ENCODE measurements at regions not wholly inside any gene's neighbourhood (a gene's known extent, or its start where the extent isn't known, plus 50 kb on each side); places are given as distances from the start of the nearest gene placed in this dataset.

DNA sequence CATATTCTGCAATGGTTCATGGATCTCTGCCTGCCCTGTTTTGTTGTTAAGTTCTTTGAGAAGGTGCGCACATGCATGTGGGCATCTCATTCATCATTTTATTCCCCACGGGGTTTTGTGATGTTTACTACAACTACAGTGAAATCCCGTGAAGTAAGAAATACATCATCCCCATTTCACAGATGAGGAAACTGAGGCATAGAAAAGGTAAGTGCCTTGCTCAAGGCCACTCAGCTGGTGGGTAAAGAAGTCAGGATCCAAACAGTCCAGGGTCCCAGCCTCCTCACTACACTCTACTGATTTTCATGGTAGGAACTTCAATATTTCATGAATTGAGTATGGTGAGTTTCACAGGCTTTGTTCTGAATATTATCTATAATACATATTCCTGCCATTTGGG is 72.6 kb downstream of the CYP26A1 start:
- H3K9me3 ChIP-seq = no peaks in the 10 kb centered on the region
- DNase-seq (ENCODE audit: low spot score in 2 of 2) = no peak
- no peaks in the 10 kb centered on the region for H3K27me3 ChIP-seq
- H3K27ac ChIP-seq = no peak overlapping the region
- no peak overlapping the region for H3K4me3 ChIP-seq
- no peaks in the 10 kb centered on the region for H3K36me3 ChIP-seq
- H3K4me1 ChIP-seq = peaks cover 0 to 5% (median 0%) of the 10 kb centered on the region in 4 donors
- 92 to 93% methylated on average over 3 of the region's 3 CpGs for WGBS, 2 donors
- TF ChIP-seq EP300 (IDR thresholded peaks at IDR 0.05) (no peak), POLR2A (IDR thresholded peaks at IDR 0.05) (no peak)
- TF ChIP-seq, protein P1, sequence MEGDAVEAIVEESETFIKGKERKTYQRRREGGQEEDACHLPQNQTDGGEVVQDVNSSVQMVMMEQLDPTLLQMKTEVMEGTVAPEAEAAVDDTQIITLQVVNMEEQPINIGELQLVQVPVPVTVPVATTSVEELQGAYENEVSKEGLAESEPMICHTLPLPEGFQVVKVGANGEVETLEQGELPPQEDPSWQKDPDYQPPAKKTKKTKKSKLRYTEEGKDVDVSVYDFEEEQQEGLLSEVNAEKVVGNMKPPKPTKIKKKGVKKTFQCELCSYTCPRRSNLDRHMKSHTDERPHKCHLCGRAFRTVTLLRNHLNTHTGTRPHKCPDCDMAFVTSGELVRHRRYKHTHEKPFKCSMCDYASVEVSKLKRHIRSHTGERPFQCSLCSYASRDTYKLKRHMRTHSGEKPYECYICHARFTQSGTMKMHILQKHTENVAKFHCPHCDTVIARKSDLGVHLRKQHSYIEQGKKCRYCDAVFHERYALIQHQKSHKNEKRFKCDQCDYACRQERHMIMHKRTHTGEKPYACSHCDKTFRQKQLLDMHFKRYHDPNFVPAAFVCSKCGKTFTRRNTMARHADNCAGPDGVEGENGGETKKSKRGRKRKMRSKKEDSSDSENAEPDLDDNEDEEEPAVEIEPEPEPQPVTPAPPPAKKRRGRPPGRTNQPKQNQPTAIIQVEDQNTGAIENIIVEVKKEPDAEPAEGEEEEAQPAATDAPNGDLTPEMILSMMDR (IDR thresholded peaks at IDR 0.05) = no peak

DNA sequence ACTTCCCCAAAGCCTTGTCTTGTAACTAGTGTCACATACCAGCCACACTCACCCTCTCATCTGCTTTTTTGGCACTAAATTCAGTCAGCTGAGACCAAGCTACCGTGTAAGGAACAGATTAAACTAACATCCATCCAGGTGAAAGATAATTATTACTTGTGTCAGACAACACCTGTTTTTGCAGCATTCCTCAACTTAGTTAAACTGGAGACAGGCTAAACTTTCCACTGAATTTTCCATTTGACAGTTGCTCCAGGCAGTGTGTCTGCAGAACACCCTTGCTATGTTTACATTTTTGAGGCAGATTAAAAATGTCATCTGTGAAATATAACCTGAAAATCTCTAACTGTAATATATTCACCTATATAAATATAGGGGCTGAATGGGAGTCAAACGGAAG is 73.6 kb downstream of the CYP26A1 start:
- H3K27ac ChIP-seq = no peak overlapping the region
- no peaks in the 10 kb centered on the region for H3K9me3 ChIP-seq
- no peak overlapping the region for H3K4me3 ChIP-seq
- no peak for DNase-seq (ENCODE audit: low spot score in 2 of 2)
- H3K4me1 ChIP-seq = peaks cover 0 to 5% (median 0%) of the 10 kb centered on the region in 4 donors
- H3K36me3 ChIP-seq = no peaks in the 10 kb centered on the region
- no peaks in the 10 kb centered on the region for H3K27me3 ChIP-seq
- TF ChIP-seq EP300 (IDR thresholded peaks at IDR 0.05) = no peak
- TF ChIP-seq, protein P1 (IDR thresholded peaks at IDR 0.05) = no peak
- TF ChIP-seq POLR2A (IDR thresholded peaks at IDR 0.05) = no peak
- WGBS, 2 donors = 53 to 60% methylated on average over 2 of the region's 2 CpGs

DNA sequence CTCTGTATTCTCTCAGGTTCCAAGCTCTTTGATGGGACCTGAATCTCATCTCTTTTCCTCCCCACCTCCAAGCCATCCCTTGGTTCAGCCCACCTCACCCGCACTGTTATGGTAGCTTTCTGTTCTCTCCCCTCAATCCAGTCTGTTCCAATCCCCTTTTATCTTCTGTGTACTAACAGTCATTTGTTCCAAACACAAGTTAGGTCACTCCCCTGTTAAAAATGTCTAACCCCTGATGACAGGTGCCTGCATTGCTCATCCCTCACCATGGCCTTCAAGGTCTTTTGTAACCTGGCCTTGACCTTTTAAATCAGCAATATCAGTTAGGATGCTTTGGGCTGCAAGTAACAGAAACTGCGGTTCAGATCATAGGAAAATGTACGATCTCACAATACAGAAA is 74.8 kb downstream of the CYP26A1 start:
- H3K27ac ChIP-seq = no peak overlapping the region
- peaks cover 0 to 7% (median 0%) of the 10 kb centered on the region in 4 donors for H3K9me3 ChIP-seq
- 81 to 84% methylated on average over 3 of the region's 3 CpGs for WGBS, 2 donors
- H3K36me3 ChIP-seq = no peaks in the 10 kb centered on the region
- no peak for DNase-seq (ENCODE audit: low spot score in 2 of 2)
- no peaks in the 10 kb centered on the region for H3K4me1 ChIP-seq
- H3K27me3 ChIP-seq = no peaks in the 10 kb centered on the region
- TF ChIP-seq, protein P1 (IDR thresholded peaks at IDR 0.05) = no peak
- TF ChIP-seq POLR2A (IDR thresholded peaks at IDR 0.05) (no peak), EP300 (IDR thresholded peaks at IDR 0.05) (no peak)
- no peak overlapping the region for H3K4me3 ChIP-seq

DNA sequence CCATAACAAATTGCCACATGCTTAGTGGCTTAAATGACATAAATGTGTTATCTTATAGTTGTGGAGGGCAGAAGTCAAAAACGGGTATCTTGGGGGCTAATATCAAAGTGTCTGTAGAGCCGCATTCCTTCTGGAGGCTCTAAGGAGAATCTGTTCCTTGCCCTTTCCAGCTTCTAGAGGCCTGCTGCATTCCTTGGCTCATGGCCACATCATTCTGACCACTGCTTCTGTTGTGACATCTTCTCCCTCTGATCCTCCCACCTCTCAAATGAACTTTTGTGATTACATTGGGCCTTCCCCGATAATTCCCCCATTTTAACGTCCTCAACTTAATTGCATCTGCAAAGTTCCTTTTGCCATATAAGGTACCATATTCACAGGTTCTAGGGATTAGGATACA is 76.1 kb downstream of the CYP26A1 start:
- H3K27me3 ChIP-seq = no peaks in the 10 kb centered on the region
- H3K4me1 ChIP-seq = no peaks in the 10 kb centered on the region
- TF ChIP-seq, protein P1 (IDR thresholded peaks at IDR 0.05) = no peak
- TF ChIP-seq POLR2A (IDR thresholded peaks at IDR 0.05) (no peak), EP300 (IDR thresholded peaks at IDR 0.05) (no peak)
- peaks cover 0 to 18% (median 0%) of the 10 kb centered on the region in 4 donors for H3K9me3 ChIP-seq
- H3K36me3 ChIP-seq = no peaks in the 10 kb centered on the region
- H3K4me3 ChIP-seq = no peak overlapping the region
- 81 to 84% methylated on average over 4 of the region's 4 CpGs for WGBS, 2 donors
- H3K27ac ChIP-seq = no peak overlapping the region
- no peak for DNase-seq (ENCODE audit: low spot score in 2 of 2)

DNA sequence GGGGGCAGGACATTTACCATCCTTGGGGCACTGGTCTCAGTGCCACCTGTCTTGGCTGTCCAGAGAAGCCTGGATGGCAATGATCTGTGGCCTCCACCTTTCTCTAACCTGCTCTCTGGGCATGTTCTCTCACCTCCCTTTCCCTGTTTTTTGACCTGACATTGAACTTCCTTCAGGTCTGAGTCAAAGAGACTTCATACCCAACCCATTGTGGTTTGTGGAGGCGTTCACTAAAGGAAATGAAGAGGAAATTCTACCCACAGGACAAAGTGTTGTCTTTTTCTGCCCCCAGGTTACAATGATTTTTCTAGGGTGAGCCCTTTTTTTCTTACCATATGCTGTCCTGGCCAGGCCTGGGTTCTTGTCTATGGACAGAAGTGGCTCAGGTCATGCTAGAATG is 76.6 kb downstream of the CYP26A1 start:
- Histone ChIP-seq H3K27ac (no peak overlapping the region), H3K4me1 (no peaks in the 10 kb centered on the region), H3K4me3 (no peak overlapping the region), H3K27me3 (no peaks in the 10 kb centered on the region), H3K36me3 (no peaks in the 10 kb centered on the region), H3K9me3 (peaks cover 0 to 23% (median 0%) of the 10 kb centered on the region in 4 donors)
- TF ChIP-seq POLR2A (IDR thresholded peaks at IDR 0.05) (no peak), EP300 (IDR thresholded peaks at IDR 0.05) (no peak)
- TF ChIP-seq, protein P1 (IDR thresholded peaks at IDR 0.05) = no peak
- DNase-seq (ENCODE audit: low spot score in 2 of 2) = no peak
- 69 to 75% methylated on average over 1 of the region's 1 CpG for WGBS, 2 donors

All from tibial nerve (tissue), 4 donors.